ENCODE measurements at regions not wholly inside any gene's neighbourhood (a gene's known extent, or its start where the extent isn't known, plus 50 kb on each side); places are given as distances from the start of the nearest gene placed in this dataset.

DNA sequence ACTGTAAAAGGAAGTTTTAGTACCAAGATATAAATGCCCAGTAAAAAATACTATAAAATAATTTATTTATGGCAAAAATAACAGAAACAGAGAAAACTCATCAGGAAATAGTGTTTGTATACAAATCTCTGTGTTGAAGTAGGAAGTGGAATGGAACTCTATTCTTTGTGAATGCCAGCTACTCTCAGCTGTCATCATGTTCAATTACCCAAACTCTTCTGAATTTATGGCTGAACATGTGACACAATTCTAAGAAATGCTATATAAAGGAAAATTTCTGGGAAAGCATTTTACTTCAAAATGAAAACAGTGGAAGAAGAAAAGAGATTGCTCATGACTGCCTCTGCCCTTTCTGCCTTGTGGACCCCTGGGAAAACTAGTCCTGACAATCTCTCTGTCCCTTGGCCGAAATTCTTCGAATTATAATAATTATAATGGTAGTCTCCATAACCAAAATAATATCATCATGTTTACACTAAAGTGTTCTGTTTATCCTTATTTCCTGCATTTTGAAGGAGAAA lies 522.3 kb upstream of the ST8SIA4 start:
- H3K4me3 ChIP-seq (ENCODE audit: low read length) = no peak overlapping the region
- no peaks in the 10 kb centered on the region for H4K20me1 ChIP-seq (ENCODE audit: control insufficient read depth, insufficient read depth, low read depth, low read length)
- no peak overlapping the region for H3K4me2 ChIP-seq (ENCODE audit: low read length)
- no peaks in the 10 kb centered on the region for H3K9me2 ChIP-seq (replicated peaks; ENCODE audit: control insufficient read depth, low read length)
- peaks cover 4% of the 10 kb centered on the region; the same call in 1 of the 2 replicates for H3K4me1 ChIP-seq (ENCODE audit: control insufficient read depth, low read length)
- no peaks in the 10 kb centered on the region for H3K36me3 ChIP-seq (ENCODE audit: control insufficient read depth, low read length)
- no peak for TF ChIP-seq EZH2phosphoT487 (IDR thresholded peaks at IDR 0.05; ENCODE audit: borderline replicate concordance, low read length)
- TF ChIP-seq, protein P1, sequence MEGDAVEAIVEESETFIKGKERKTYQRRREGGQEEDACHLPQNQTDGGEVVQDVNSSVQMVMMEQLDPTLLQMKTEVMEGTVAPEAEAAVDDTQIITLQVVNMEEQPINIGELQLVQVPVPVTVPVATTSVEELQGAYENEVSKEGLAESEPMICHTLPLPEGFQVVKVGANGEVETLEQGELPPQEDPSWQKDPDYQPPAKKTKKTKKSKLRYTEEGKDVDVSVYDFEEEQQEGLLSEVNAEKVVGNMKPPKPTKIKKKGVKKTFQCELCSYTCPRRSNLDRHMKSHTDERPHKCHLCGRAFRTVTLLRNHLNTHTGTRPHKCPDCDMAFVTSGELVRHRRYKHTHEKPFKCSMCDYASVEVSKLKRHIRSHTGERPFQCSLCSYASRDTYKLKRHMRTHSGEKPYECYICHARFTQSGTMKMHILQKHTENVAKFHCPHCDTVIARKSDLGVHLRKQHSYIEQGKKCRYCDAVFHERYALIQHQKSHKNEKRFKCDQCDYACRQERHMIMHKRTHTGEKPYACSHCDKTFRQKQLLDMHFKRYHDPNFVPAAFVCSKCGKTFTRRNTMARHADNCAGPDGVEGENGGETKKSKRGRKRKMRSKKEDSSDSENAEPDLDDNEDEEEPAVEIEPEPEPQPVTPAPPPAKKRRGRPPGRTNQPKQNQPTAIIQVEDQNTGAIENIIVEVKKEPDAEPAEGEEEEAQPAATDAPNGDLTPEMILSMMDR (IDR thresholded peaks at IDR 0.05; ENCODE audit: low read depth, low read length, poor library complexity, severe bottlenecking) = no peak
- no peaks in the 10 kb centered on the region for H3K79me2 ChIP-seq (ENCODE audit: control insufficient read depth, low read length)
- H3K9me3 ChIP-seq (ENCODE audit: control insufficient read depth, insufficient read depth, low read length) = no peaks in the 10 kb centered on the region
- H3K27ac ChIP-seq (ENCODE audit: low read depth, low read length) = no peak overlapping the region
- no peaks in the 10 kb centered on the region for H3K27me3 ChIP-seq (ENCODE audit: control insufficient read depth, low read length)
- H3F3A ChIP-seq (ENCODE audit: control insufficient read depth, insufficient read depth) = no peaks in the 10 kb centered on the region

GRCh38 chr5:101424530-101425175 lies 521.6 kb upstream of the ST8SIA4 start:
- Histone ChIP-seq H3K9me3 (ENCODE audit: control insufficient read depth, insufficient read depth, low read length) (no peaks in the 10 kb centered on the region), H3K27me3 (ENCODE audit: control insufficient read depth, low read length) (no peaks in the 10 kb centered on the region), H3K4me2 (ENCODE audit: low read length) (no peak overlapping the region), H3K79me2 (ENCODE audit: control insufficient read depth, low read length) (no peaks in the 10 kb centered on the region), H3F3A (ENCODE audit: control insufficient read depth, insufficient read depth) (no peaks in the 10 kb centered on the region), H4K20me1 (ENCODE audit: control insufficient read depth, insufficient read depth, low read depth, low read length) (no peaks in the 10 kb centered on the region), H3K4me1 (ENCODE audit: control insufficient read depth, low read length) (no peaks in the 10 kb centered on the region), H3K4me3 (ENCODE audit: low read length) (no peak overlapping the region), H3K36me3 (ENCODE audit: control insufficient read depth, low read length) (no peaks in the 10 kb centered on the region), H3K9me2 (replicated peaks; ENCODE audit: control insufficient read depth, low read length) (no peaks in the 10 kb centered on the region), H3K27ac (ENCODE audit: low read depth, low read length) (no peak overlapping the region)
- TF ChIP-seq, protein P1 (IDR thresholded peaks at IDR 0.05; ENCODE audit: low read depth, low read length, poor library complexity, severe bottlenecking) = no peak
- TF ChIP-seq EZH2phosphoT487 (IDR thresholded peaks at IDR 0.05; ENCODE audit: borderline replicate concordance, low read length) = no peak

- Histone ChIP-seq H3K4me2 (ENCODE audit: low read length) (no peak overlapping the region), H3K36me3 (ENCODE audit: control insufficient read depth, low read length) (no peaks in the 10 kb centered on the region), H3K27me3 (ENCODE audit: control insufficient read depth, low read length) (no peaks in the 10 kb centered on the region), H3K27ac (ENCODE audit: low read depth, low read length) (no peak overlapping the region), H3K9me2 (replicated peaks; ENCODE audit: control insufficient read depth, low read length) (no peaks in the 10 kb centered on the region), H3K9me3 (ENCODE audit: control insufficient read depth, insufficient read depth, low read length) (no peaks in the 10 kb centered on the region), H3K79me2 (ENCODE audit: control insufficient read depth, low read length) (no peaks in the 10 kb centered on the region), H3K4me3 (ENCODE audit: low read length) (no peak overlapping the region), H3K4me1 (ENCODE audit: control insufficient read depth, low read length) (no peaks in the 10 kb centered on the region), H3F3A (ENCODE audit: control insufficient read depth, insufficient read depth) (no peaks in the 10 kb centered on the region), H4K20me1 (ENCODE audit: control insufficient read depth, insufficient read depth, low read depth, low read length) (no peaks in the 10 kb centered on the region)
- TF ChIP-seq EZH2phosphoT487 (IDR thresholded peaks at IDR 0.05; ENCODE audit: borderline replicate concordance, low read length) = no peak
- TF ChIP-seq, protein P1 (IDR thresholded peaks at IDR 0.05; ENCODE audit: low read depth, low read length, poor library complexity, severe bottlenecking) = no peak
Measured at GRCh38 chr5:101418713-101419118, 515.6 kb upstream of the ST8SIA4 start.

All from DOHH2 (cell line).